ENCODE measurements at regions not wholly inside any gene's neighbourhood (a gene's known extent, or its start where the extent isn't known, plus 50 kb on each side); places are given as distances from the start of the nearest gene placed in this dataset.

DNA sequence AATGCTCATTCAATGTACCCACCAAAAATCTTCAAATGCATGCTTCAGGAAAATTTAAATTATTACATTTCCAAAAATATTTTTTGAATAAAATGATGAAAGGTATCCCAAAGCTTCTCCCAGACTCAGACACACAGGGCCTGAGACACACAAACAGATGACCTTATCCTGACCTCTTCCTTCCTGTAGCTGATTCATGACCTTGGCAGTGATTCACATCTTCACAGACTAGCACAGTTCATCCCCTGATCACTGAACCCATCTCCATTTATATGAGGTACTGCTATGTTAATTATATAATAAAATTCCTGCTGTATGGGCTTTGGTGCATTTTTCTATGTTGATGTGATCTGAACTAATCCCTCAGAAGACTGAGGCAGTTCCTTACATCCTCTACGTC lies 265.0 kb upstream of the GLI3 start:
- Histone ChIP-seq H3K4me1 (ENCODE audit: insufficient read depth, low read length) (no peaks in the 10 kb centered on the region), H3K36me3 (ENCODE audit: insufficient read depth, low read depth, low read length) (no peaks in the 10 kb centered on the region), H3K27ac (ENCODE audit: low read length) (no peak overlapping the region), H3K27me3 (ENCODE audit: insufficient read depth, low read length) (no peaks in the 10 kb centered on the region), H3K9me3 (ENCODE audit: insufficient read depth, low read depth, low read length) (no peaks in the 10 kb centered on the region), H3K9ac (ENCODE audit: low read depth, low read length) (no peak overlapping the region), H3K4me3 (ENCODE audit: low read length) (no peak overlapping the region)

DNA sequence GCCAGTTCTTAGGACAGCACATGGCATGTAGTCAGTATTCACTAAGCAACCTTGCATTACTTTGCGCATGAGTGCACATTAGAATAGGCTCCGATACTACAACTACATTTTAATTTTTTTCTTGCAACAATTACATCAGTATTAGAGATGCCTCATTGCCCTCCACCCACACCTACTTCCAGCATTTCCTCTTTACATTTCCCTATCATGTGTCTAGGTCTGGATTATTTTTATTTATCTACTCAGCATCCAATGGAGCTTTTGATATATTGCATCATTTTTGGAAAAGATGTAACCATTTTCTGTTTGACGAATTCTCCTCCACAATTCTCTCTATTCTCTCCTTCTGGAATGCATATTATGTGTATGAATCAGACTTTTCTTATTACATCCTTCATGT lies 258.2 kb upstream of the GLI3 start:
- H3K4me3 ChIP-seq (ENCODE audit: low read length), result no peak overlapping the region
- H3K9ac ChIP-seq (ENCODE audit: low read depth, low read length), result no peak overlapping the region
- no peak overlapping the region for H3K27ac ChIP-seq (ENCODE audit: low read length)
- H3K36me3 ChIP-seq (ENCODE audit: insufficient read depth, low read depth, low read length), result no peaks in the 10 kb centered on the region
- H3K4me1 ChIP-seq (ENCODE audit: insufficient read depth, low read length), result peaks cover 5% of the 10 kb centered on the region
- H3K27me3 ChIP-seq (ENCODE audit: insufficient read depth, low read length), result peaks cover 15% of the 10 kb centered on the region
- no peaks in the 10 kb centered on the region for H3K9me3 ChIP-seq (ENCODE audit: insufficient read depth, low read depth, low read length)

DNA sequence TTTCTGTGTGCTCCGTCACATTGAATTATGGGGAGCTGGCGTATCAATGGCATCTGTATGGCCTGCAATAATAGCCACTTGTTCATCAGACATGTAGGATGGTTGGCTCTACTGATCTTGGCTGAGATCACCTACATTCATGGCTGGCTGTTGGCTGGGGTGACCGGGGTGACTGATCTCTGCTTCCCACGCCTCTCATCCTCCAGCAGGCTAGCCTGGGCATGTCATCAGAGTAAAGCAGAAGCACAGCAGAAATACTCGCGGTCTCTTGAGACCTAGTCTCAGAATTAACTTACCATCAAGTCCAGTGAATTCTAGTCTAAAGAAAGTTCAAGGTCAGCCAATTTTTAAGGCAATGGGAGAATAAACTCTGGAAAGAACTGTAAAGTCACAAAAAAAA lies 257.7 kb upstream of the GLI3 start:
- Histone ChIP-seq H3K9me3 (ENCODE audit: insufficient read depth, low read depth, low read length) (no peaks in the 10 kb centered on the region), H3K36me3 (ENCODE audit: insufficient read depth, low read depth, low read length) (no peaks in the 10 kb centered on the region), H3K4me3 (ENCODE audit: low read length) (no peak overlapping the region), H3K9ac (ENCODE audit: low read depth, low read length) (no peak overlapping the region), H3K27me3 (ENCODE audit: insufficient read depth, low read length) (peaks cover 15% of the 10 kb centered on the region), H3K27ac (ENCODE audit: low read length) (no peak overlapping the region), H3K4me1 (ENCODE audit: insufficient read depth, low read length) (peaks cover 5% of the 10 kb centered on the region)

DNA sequence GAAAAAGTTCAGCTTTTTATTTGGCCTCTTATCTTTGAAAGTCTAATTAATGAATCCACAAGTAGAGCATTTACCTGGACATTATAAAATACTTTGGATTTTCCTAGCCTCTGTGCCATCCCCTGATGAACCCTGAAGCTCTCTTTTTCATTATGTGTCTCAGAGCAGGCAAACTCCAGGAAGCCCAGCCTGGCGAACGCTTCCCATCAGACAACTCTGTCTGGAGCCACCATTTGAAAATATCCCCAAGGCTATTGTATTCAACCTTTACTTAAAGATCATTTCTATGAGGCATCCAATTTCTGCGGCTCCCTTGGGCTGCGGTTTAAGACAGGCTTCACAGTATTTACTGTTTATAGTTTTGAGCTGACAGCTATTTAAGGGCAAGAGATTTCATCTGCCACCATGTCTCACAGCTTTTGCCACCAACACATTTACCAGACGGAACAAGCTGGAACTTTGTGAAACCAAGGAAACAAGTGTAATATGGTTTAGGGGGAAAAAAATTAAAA lies 257.2 kb upstream of the GLI3 start:
- H3K4me1 ChIP-seq (ENCODE audit: insufficient read depth, low read length), result peaks cover 5% of the 10 kb centered on the region
- no peaks in the 10 kb centered on the region for H3K9me3 ChIP-seq (ENCODE audit: insufficient read depth, low read depth, low read length)
- no peak overlapping the region for H3K9ac ChIP-seq (ENCODE audit: low read depth, low read length)
- H3K27ac ChIP-seq (ENCODE audit: low read length), result no peak overlapping the region
- peak overlapping the region; percentile 81 for H3K4me3 ChIP-seq (ENCODE audit: low read length)
- no peaks in the 10 kb centered on the region for H3K36me3 ChIP-seq (ENCODE audit: insufficient read depth, low read depth, low read length)
- H3K27me3 ChIP-seq (ENCODE audit: insufficient read depth, low read length), result peaks cover 15% of the 10 kb centered on the region

DNA sequence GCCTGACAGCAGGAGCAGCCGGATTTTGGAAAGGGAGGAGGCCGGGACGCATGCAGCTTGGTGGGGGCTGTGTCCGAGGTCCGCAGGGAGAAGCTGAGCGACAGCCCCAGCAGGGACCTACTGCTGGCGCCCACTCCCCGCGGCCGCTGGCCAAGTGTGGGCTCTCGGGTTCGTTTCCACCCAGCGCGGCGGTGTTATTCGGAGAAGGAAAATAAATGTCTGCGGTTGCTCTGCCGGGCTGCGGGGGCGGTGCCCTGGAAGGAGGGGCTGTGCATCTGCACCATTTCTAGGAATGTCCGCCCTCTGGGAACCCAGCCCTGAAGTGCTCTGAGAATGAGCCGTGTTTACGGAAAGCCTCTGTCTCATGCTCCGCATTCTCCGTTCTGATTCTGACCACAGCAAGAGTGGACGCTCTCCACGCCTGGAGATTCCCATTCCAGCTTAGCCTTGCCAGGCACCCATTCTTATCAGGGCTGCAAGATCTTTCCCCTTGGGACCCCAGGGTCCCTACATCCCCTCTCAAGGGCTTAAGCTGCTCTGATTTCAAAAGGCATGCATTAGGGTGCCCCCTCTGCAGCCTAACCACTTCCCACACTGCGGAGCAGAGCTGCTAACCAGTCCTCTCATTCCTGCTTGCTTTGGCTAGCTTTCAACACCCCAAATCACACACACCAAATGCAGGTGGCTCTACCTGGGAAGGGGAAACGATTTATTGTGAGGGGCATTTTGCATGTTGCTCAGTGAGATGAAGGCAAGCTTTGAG lies 256.6 kb upstream of the GLI3 start:
- peak overlapping the region; percentile 81 for H3K4me3 ChIP-seq (ENCODE audit: low read length)
- H3K36me3 ChIP-seq (ENCODE audit: insufficient read depth, low read depth, low read length), result no peaks in the 10 kb centered on the region
- H3K27me3 ChIP-seq (ENCODE audit: insufficient read depth, low read length), result peaks cover 15% of the 10 kb centered on the region
- H3K9me3 ChIP-seq (ENCODE audit: insufficient read depth, low read depth, low read length), result no peaks in the 10 kb centered on the region
- H3K9ac ChIP-seq (ENCODE audit: low read depth, low read length), result peak overlapping the region; percentile 64
- peaks cover 5% of the 10 kb centered on the region for H3K4me1 ChIP-seq (ENCODE audit: insufficient read depth, low read length)
- H3K27ac ChIP-seq (ENCODE audit: low read length), result no peak overlapping the region

DNA sequence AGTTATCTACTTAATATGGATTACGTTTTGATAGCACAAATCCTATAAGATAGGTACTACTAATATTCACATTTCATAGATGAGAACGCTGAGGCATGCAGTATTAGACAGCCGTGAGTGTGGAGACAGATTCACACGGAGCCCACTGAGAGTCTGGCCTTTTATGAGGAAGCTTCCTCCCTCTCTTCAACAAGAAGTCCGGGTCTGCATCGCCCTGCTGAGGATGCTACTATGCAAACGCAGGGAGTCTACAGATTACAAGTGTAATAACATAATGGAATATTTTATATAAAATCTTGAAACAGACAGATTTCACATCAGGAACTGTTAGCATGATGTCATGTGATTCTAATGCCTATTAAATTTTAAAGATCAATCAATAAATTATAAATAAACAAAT lies 255.9 kb upstream of the GLI3 start:
- Histone ChIP-seq H3K4me3 (ENCODE audit: low read length) (peak overlapping the region; percentile 81), H3K27ac (ENCODE audit: low read length) (no peak overlapping the region), H3K27me3 (ENCODE audit: insufficient read depth, low read length) (peaks cover 15% of the 10 kb centered on the region), H3K9me3 (ENCODE audit: insufficient read depth, low read depth, low read length) (no peaks in the 10 kb centered on the region), H3K4me1 (ENCODE audit: insufficient read depth, low read length) (peaks cover 5% of the 10 kb centered on the region), H3K36me3 (ENCODE audit: insufficient read depth, low read depth, low read length) (no peaks in the 10 kb centered on the region), H3K9ac (ENCODE audit: low read depth, low read length) (peak overlapping the region; percentile 64; the same call in 1 of the 2 replicates)

DNA sequence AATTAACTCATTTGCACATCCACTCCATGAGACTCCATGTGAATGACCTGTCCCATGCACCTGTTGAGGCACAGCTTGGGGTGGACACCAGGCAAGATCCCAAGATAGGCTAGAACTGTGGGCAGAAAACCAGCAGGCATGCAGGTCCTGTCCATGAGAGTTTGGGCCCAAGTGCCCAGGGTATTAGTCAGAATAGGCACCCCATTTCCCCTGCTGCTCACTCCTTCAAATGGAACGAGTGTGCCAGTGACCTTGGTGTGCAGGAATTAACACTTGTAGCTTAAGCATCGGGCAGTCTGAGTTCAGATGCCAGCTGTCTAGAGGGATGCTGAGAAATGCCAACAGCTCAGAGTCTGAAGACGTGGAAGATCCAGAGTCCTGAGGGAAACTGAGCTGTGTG lies 254.1 kb upstream of the GLI3 start:
- Histone ChIP-seq H3K9ac (ENCODE audit: low read depth, low read length) (no peak overlapping the region), H3K36me3 (ENCODE audit: insufficient read depth, low read depth, low read length) (no peaks in the 10 kb centered on the region), H3K27me3 (ENCODE audit: insufficient read depth, low read length) (peaks cover 15% of the 10 kb centered on the region)

DNA sequence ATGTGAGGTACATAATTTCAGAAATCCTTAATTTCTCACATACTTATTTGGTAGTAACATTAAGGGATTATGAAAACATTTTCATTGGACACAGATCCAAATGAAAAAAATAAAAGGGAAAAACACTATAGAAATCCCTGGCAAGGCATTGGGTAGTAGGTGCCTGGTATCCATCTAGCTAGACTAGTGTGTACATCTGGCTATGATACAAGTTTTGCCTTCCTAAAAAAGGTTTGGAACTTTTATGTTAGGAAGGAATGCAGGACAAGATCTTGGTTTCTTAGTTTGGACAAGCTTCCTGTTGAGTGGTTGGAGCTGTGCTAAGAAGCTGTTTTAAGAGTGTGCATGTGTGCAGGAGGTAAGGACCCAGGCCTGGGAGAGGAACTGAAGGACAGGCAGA lies 252.3 kb upstream of the GLI3 start:
- no peaks in the 10 kb centered on the region for H3K9me3 ChIP-seq (ENCODE audit: insufficient read depth, low read depth, low read length)
- H3K4me1 ChIP-seq (ENCODE audit: insufficient read depth, low read length), result peaks cover 5% of the 10 kb centered on the region
- no peak overlapping the region for H3K27ac ChIP-seq (ENCODE audit: low read length)
- H3K36me3 ChIP-seq (ENCODE audit: insufficient read depth, low read depth, low read length), result no peaks in the 10 kb centered on the region
- H3K9ac ChIP-seq (ENCODE audit: low read depth, low read length), result no peak overlapping the region
- H3K4me3 ChIP-seq (ENCODE audit: low read length), result no peak overlapping the region
- H3K27me3 ChIP-seq (ENCODE audit: insufficient read depth, low read length), result peaks cover 15% of the 10 kb centered on the region

More for the DNA sequence above, 254.1 kb upstream of the GLI3 start:
- Histone ChIP-seq H3K9me3 (ENCODE audit: insufficient read depth, low read depth, low read length) (no peaks in the 10 kb centered on the region), H3K4me3 (ENCODE audit: low read length) (no peak overlapping the region), H3K27ac (ENCODE audit: low read length) (no peak overlapping the region), H3K4me1 (ENCODE audit: insufficient read depth, low read length) (peaks cover 5% of the 10 kb centered on the region)

DNA sequence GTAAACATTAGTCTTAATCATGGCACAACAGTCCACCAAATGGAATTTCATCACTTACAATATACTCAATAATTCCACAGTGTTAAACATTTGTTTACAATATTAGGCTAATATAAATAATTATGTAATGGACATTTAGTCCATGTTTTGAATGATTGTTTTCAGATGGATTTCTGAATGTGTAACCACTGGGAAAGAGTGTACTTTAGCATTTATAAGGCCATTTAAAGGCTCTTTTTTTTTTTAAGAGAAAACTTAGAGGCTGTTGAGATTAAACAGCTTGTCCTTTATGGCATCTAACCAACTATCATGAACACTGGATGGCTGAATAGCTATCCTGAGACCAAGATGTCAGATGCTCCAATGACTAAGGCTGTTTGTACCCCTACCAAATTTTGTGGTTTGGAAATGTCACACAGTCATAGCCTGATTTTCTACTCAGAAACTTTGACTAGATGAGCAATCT lies 248.3 kb upstream of the GLI3 start:
- peaks cover 7% of the 10 kb centered on the region; the same call in 1 of the 2 replicates for H3K4me1 ChIP-seq (ENCODE audit: insufficient read depth, low read length)
- no peak overlapping the region for H3K27ac ChIP-seq (ENCODE audit: low read length)
- no peaks in the 10 kb centered on the region for H3K36me3 ChIP-seq (ENCODE audit: insufficient read depth, low read depth, low read length)
- no peaks in the 10 kb centered on the region for H3K27me3 ChIP-seq (ENCODE audit: insufficient read depth, low read length)
- H3K9me3 ChIP-seq (ENCODE audit: insufficient read depth, low read depth, low read length), result no peaks in the 10 kb centered on the region
- no peak overlapping the region for H3K9ac ChIP-seq (ENCODE audit: low read depth, low read length)
- H3K4me3 ChIP-seq (ENCODE audit: low read length), result no peak overlapping the region

DNA sequence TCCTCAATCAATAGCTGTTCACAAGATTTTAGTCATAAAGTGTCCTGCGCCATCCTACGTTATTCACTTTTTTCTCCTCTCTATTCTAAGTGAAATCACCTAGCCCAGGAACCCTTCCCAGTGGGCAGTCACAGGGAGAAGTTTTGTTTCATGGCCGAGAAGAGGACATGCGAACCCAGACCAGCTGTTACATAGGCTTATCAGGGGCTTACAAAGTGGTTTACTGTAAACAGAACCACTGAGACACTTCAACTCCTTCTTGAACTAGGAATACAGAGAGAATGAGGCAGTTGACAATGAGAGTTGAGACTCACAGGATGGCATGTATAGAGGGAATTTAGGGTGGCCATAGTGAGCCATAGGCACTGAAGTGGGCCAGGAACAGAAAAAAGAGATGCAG lies 246.9 kb upstream of the GLI3 start:
- H3K27ac ChIP-seq (ENCODE audit: low read length), result no peak overlapping the region
- no peak overlapping the region for H3K9ac ChIP-seq (ENCODE audit: low read depth, low read length)
- no peaks in the 10 kb centered on the region for H3K9me3 ChIP-seq (ENCODE audit: insufficient read depth, low read depth, low read length)
- no peaks in the 10 kb centered on the region for H3K27me3 ChIP-seq (ENCODE audit: insufficient read depth, low read length)
- no peaks in the 10 kb centered on the region for H3K36me3 ChIP-seq (ENCODE audit: insufficient read depth, low read depth, low read length)
- H3K4me3 ChIP-seq (ENCODE audit: low read length), result no peak overlapping the region
- peaks cover 7% of the 10 kb centered on the region; the same call in 1 of the 2 replicates for H3K4me1 ChIP-seq (ENCODE audit: insufficient read depth, low read length)

DNA sequence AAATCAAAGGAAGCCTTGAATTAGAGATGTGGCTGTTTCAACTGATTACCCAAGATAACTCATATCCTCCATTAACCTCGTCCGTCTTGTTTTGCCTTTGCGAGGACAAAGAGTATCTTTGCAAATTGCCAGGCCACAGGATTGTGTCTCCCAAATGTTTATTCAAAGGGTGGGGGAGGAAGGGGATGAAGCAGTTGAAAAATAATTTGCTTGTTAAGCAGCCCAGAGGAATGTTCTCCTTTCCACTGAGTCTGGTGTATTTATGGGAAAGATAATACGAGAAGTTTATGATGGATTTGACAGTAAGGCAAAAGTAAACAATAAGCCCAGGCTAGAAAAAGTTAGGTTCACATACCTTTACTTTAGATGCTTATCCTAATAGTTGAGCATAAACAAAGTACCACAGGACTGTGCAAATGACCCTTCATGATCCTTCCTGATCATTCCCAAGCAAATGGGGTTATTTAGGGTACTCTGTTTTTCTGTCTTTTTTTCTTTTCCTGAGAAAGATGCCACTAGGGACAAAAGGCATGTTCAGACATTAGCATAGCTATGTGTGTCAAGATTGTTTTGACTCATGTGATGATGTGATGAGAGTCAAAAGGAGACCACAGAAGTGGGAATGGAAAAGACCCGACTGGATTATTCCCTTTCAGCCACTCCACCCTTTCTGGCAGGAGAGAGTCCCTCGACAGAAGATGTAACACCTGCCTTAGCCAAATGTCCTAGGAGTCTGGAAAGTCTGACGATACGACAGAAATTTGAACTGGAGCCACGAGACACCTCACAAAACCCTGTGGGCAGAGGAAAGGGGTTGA lies 243.0 kb upstream of the GLI3 start:
- Histone ChIP-seq H3K9ac (ENCODE audit: low read depth, low read length) (no peak overlapping the region), H3K4me3 (ENCODE audit: low read length) (no peak overlapping the region), H3K4me1 (ENCODE audit: insufficient read depth, low read length) (peaks cover 7% of the 10 kb centered on the region; the same call in 1 of the 2 replicates), H3K9me3 (ENCODE audit: insufficient read depth, low read depth, low read length) (no peaks in the 10 kb centered on the region), H3K27ac (ENCODE audit: low read length) (no peak overlapping the region), H3K27me3 (ENCODE audit: insufficient read depth, low read length) (no peaks in the 10 kb centered on the region), H3K36me3 (ENCODE audit: insufficient read depth, low read depth, low read length) (no peaks in the 10 kb centered on the region)

DNA sequence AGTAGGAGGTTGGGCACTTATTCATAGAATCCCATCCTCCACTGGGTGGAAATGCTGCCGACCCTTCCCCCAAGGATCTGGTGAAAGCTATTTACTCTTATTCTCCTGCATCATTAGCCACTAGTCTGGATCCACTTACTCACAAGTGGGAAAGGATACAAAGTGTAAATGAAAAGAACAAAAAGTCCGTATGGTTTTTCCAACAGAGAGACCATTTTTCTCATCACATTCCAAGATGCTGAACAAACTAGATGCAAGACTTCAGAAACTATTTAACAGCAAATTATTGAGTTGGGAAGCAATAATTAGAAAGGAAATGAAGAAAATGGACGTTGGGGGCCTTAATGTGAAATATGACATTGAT lies 242.4 kb upstream of the GLI3 start:
- Histone ChIP-seq H3K36me3 (ENCODE audit: insufficient read depth, low read depth, low read length) (no peaks in the 10 kb centered on the region), H3K27ac (ENCODE audit: low read length) (no peak overlapping the region), H3K4me3 (ENCODE audit: low read length) (no peak overlapping the region), H3K9me3 (ENCODE audit: insufficient read depth, low read depth, low read length) (no peaks in the 10 kb centered on the region), H3K27me3 (ENCODE audit: insufficient read depth, low read length) (no peaks in the 10 kb centered on the region), H3K9ac (ENCODE audit: low read depth, low read length) (no peak overlapping the region), H3K4me1 (ENCODE audit: insufficient read depth, low read length) (peaks cover 7% of the 10 kb centered on the region; the same call in 1 of the 2 replicates)
